ENCODE measurements at regions not wholly inside any gene's neighbourhood (a gene's known extent, or its start where the extent isn't known, plus 50 kb on each side); places are given as distances from the start of the nearest gene placed in this dataset.

DNA sequence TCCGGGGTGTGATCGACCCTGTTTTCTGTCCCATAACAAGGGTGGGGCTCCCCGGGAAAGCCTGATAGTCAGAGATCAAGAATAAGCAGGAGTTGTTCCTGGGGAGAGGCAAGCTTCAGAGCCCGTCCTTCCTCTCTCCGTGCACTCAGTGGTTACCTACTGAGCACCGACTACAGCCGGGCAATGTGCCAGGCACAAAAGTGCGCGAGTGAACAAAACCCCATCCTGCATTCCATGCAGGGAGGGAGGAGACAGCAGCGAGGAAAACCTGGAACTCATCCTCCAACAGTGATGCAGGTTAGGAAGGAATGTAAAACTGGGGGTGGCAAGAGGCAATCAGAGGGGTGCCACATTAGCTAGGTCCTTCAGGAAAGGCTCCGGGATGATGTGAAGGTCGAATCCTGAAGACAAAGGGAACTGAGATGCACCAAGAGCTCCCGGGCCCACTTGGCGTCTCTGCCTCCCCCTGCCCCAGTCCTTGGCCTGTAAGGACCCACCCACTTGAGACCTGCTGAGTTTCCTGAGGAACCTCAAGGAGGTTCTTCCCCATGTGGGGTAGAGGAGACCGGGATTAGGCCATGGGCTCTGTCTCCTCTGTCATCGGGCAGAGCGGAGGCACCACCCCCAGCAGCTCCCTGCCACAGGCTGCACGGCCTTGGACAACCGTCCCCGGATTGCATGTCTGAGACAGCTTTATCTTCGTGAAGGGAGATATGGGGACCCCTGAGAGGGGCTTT, 198.2 kb downstream of the NDUFA10 start:
- TF ChIP-seq CTCF (IDR thresholded peaks at IDR 0.05 in 2 of 3, conservative IDR thresholded peaks at IDR 0.05 in 1 of 3; ENCODE audit: control insufficient read depth in 2 of 3, extremely low read depth in 1 of 3, insufficient read depth in 1 of 3, low read depth in 3 of 3, low read length in 3 of 3) (no peak), EP300 (IDR thresholded peaks at IDR 0.05; ENCODE audit: borderline replicate concordance in 1 of 2, control insufficient read depth in 1 of 2, low read depth in 2 of 2, low read length in 2 of 2) (no peak), NR2C1 (IDR thresholded peaks at IDR 0.05) (no peak), CEBPZ (IDR thresholded peaks at IDR 0.05; ENCODE audit: low read depth, low read length) (no peak), SIX5 (IDR thresholded peaks at IDR 0.05; ENCODE audit: low read depth, low read length, severe bottlenecking) (no peak), SRF (IDR thresholded peaks at IDR 0.05; ENCODE audit: low read depth in 2 of 2, low read length in 2 of 2) (no peak), MYC (IDR thresholded peaks at IDR 0.05; ENCODE audit: insufficient read depth, insufficient read length, insufficient replicate concordance, low read length, severe bottlenecking) (no peak), E2F4 (IDR thresholded peaks at IDR 0.05; ENCODE audit: low read depth, low read length) (no peak), SMC3 (IDR thresholded peaks at IDR 0.05; ENCODE audit: borderline replicate concordance, low read length) (no peak)
- TF ChIP-seq, protein P1, sequence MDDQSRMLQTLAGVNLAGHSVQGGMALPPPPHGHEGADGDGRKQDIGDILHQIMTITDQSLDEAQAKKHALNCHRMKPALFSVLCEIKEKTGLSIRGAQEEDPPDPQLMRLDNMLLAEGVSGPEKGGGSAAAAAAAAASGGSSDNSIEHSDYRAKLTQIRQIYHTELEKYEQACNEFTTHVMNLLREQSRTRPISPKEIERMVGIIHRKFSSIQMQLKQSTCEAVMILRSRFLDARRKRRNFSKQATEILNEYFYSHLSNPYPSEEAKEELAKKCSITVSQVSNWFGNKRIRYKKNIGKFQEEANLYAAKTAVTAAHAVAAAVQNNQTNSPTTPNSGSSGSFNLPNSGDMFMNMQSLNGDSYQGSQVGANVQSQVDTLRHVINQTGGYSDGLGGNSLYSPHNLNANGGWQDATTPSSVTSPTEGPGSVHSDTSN (IDR thresholded peaks at IDR 0.05; ENCODE audit: insufficient replicate concordance, low read depth, low read length): no peak

Measured in GM12878 (cell line).